ENCODE measurements at regions not wholly inside any gene's neighbourhood (a gene's known extent, or its start where the extent isn't known, plus 50 kb on each side); places are given as distances from the start of the nearest gene placed in this dataset.
A peak's percentile ranks its signal among the peaks of the same experiment; 100 is the strongest.
"Not testable (repeated sequence)": the region's sequence is repeated elsewhere in the genome, so short reads cannot be mapped to it uniquely, and the experiment has no call there.

DNA sequence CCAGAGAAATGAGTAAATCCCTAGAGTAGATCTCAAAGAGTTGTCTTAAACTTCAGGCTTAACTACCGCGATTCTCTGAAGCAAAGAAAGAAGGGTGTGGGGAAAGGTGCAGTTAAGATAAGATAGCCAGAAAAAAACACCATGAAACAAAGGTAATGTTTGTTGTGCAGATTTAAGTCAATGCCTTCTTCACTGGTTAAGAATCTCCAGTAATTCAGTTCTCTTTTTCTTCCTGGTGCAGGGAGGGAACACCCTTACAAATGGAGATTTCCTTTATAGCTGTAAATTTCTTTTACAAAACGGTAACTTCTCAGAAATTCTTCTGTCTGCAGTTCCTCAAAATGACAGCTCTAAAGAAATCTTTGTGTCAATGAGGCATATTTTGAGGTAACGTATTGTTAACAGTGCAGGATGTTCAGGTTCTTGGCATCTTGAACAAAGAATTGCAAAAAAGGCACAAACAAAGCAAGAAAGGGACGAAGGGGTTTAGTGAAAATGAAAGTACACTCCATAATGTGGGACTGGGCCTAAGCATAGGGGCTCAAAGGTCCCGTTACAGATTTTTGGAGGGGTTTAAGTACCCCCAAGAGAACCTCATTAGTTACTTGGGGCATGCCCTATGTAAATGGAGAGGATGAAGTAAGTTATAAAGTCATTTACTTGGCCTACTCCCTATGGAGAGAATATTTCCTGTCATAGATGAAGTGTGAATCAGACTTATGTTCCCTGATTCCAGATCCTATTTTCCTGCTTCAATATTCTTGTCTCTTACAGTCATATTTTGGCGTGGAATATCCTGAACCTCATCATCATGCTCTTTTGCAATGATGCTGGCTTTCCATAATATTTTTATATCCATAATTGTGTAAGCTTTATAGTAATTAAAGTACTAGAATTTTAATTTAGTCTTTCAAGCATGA is 492.0 kb downstream of the PCDH11X start:
- no peak overlapping the region for H3K18ac ChIP-seq (ENCODE audit: insufficient read length, low read depth, low read length)
- no CpG with 5 or more reads among the region's 7 CpGs for WGBS (ENCODE audit: extremely low coverage, insufficient read length, low lambda C conversion rate)
- H3K79me1 ChIP-seq (ENCODE audit: insufficient read depth, low read depth, low read length, poor library complexity, severe bottlenecking), result no peaks in the 10 kb centered on the region
- H3K14ac ChIP-seq (ENCODE audit: insufficient read depth, low read length), result no peak overlapping the region
- H3K27me3 ChIP-seq (ENCODE audit: insufficient read depth, low read length), result no peaks in the 10 kb centered on the region
- no peak overlapping the region for H4K91ac ChIP-seq (ENCODE audit: insufficient read length, low read depth, low read length)
- Mint-ChIP-seq H3K27me3 (ENCODE audit: low read depth) (no peaks in the 10 kb centered on the region; the same call in 1 of the 2 replicates), H3K36me3 (ENCODE audit: insufficient read depth in 1 of 3, low read depth in 3 of 3) (peaks cover 10 to 27% (median 24%) of the 10 kb centered on the region in 3 experiments), H3K4me1 (peaks cover 50 to 56% of the 10 kb centered on the region in 2 experiments), H3K9me3 (peaks cover 7 to 18% of the 10 kb centered on the region in 2 experiments; a peak in 4 of 5 replicates), H3K4me3 (peak overlapping the region; percentile 16 to 17; a peak in 3 of 5 replicates), H3K27ac (peak overlapping the region; percentile 98 to 99 (median 99))
- no peak overlapping the region for H4K5ac ChIP-seq (ENCODE audit: insufficient read length, low read depth, low read length)
- no peak overlapping the region for H3K23ac ChIP-seq (ENCODE audit: insufficient read length, low read depth, low read length)
- no peak overlapping the region for H2BK12ac ChIP-seq (ENCODE audit: insufficient read length, low read depth, low read length)
- H2BK5ac ChIP-seq (ENCODE audit: insufficient read length, low read length), result peak overlapping the region; percentile 49
- no peaks in the 10 kb centered on the region for H4K20me1 ChIP-seq (ENCODE audit: control insufficient read depth, insufficient read depth, insufficient read length)
- H2BK20ac ChIP-seq (ENCODE audit: low read depth, low read length, poor library complexity, severe bottlenecking), result no peak overlapping the region
- H3K79me2 ChIP-seq (ENCODE audit: insufficient read depth, low read length), result no peaks in the 10 kb centered on the region
- peak overlapping the region; percentile 96 for H3K27ac ChIP-seq (ENCODE audit: insufficient read length, low read depth, low read length)
- H3K4me1 ChIP-seq (ENCODE audit: insufficient read depth, low read length), result peaks cover 3% of the 10 kb centered on the region; the same call in 1 of the 2 replicates
- H2AFZ ChIP-seq (ENCODE audit: low read length), result no peak overlapping the region
- no peak for DNase-seq
- TF ChIP-seq, protein P1, sequence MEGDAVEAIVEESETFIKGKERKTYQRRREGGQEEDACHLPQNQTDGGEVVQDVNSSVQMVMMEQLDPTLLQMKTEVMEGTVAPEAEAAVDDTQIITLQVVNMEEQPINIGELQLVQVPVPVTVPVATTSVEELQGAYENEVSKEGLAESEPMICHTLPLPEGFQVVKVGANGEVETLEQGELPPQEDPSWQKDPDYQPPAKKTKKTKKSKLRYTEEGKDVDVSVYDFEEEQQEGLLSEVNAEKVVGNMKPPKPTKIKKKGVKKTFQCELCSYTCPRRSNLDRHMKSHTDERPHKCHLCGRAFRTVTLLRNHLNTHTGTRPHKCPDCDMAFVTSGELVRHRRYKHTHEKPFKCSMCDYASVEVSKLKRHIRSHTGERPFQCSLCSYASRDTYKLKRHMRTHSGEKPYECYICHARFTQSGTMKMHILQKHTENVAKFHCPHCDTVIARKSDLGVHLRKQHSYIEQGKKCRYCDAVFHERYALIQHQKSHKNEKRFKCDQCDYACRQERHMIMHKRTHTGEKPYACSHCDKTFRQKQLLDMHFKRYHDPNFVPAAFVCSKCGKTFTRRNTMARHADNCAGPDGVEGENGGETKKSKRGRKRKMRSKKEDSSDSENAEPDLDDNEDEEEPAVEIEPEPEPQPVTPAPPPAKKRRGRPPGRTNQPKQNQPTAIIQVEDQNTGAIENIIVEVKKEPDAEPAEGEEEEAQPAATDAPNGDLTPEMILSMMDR (conservative IDR thresholded peaks at IDR 0.05), result no peak
- no peak overlapping the region for H3K4ac ChIP-seq (ENCODE audit: low read depth, low read length)
- no peak overlapping the region for H3T11ph ChIP-seq (ENCODE audit: low read length)
- H3K23me2 ChIP-seq (ENCODE audit: insufficient read length, low read depth, low read length, poor library complexity, severe bottlenecking), result no peaks in the 10 kb centered on the region
- H3K9me3 ChIP-seq (ENCODE audit: control insufficient read depth, low read depth, low read length), result no peaks in the 10 kb centered on the region
- H2BK120ac ChIP-seq (ENCODE audit: low read depth, low read length, poor library complexity, severe bottlenecking), result no peak overlapping the region
- H2BK15ac ChIP-seq (ENCODE audit: low read depth, low read length), result no peak overlapping the region
- peak overlapping the region; percentile 36 for H3K4me2 ChIP-seq (ENCODE audit: insufficient read depth, insufficient read length, low read length)
- H2AK5ac ChIP-seq (ENCODE audit: insufficient read length, low read length), result no peak overlapping the region
- no peak overlapping the region for H3K9ac ChIP-seq (ENCODE audit: extremely low read depth, insufficient read length, low read length)
- H4K8ac ChIP-seq (replicated peaks; ENCODE audit: insufficient read length, low read depth, low read length), result no peak overlapping the region
- no peak overlapping the region for H3K56ac ChIP-seq (ENCODE audit: insufficient read length, low read depth, low read length)

DNA sequence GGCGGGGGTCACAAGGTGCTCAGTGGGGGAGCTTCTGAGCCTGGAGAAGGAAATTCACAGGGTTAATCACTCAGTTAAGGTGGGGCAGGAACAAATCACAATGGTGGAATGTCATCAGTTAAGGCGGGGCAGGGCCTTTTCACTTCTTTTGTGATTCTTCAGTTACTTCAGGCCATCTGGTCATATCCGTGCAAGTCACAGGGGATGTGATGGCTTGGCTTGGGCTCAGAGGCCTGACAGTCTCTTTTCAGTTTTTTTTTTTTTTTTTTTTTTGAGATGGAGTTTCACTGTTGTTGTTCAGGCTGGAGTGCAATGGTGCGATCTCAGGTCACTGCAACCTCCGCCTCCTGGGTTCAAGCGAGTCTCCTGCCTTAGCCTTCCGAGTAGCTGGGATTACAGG is 499.4 kb downstream of the PCDH11X start:
- not testable (repeated sequence) for H3K23me2 ChIP-seq (ENCODE audit: insufficient read length, low read depth, low read length, poor library complexity, severe bottlenecking); H3K4me2 ChIP-seq (ENCODE audit: insufficient read depth, insufficient read length, low read length); H3K14ac ChIP-seq (ENCODE audit: insufficient read depth, low read length); H3K23ac ChIP-seq (ENCODE audit: insufficient read length, low read depth, low read length); DNase-seq; H3K4me1 ChIP-seq (ENCODE audit: insufficient read depth, low read length); H3K4ac ChIP-seq (ENCODE audit: low read depth, low read length); H4K8ac ChIP-seq (replicated peaks; ENCODE audit: insufficient read length, low read depth, low read length); H2BK120ac ChIP-seq (ENCODE audit: low read depth, low read length, poor library complexity, severe bottlenecking); H4K20me1 ChIP-seq (ENCODE audit: control insufficient read depth, insufficient read depth, insufficient read length); H3K27me3 ChIP-seq (ENCODE audit: insufficient read depth, low read length); H2BK12ac ChIP-seq (ENCODE audit: insufficient read length, low read depth, low read length); H2BK15ac ChIP-seq (ENCODE audit: low read depth, low read length); H2BK5ac ChIP-seq (ENCODE audit: insufficient read length, low read length); H3T11ph ChIP-seq (ENCODE audit: low read length); H4K91ac ChIP-seq (ENCODE audit: insufficient read length, low read depth, low read length); H3K56ac ChIP-seq (ENCODE audit: insufficient read length, low read depth, low read length); H3K4me3 Mint-ChIP-seq; H3K79me2 ChIP-seq (ENCODE audit: insufficient read depth, low read length); H3K27me3 Mint-ChIP-seq (ENCODE audit: low read depth); H3K18ac ChIP-seq (ENCODE audit: insufficient read length, low read depth, low read length); H2AFZ ChIP-seq (ENCODE audit: low read length); H3K27ac ChIP-seq (ENCODE audit: insufficient read length, low read depth, low read length); H4K5ac ChIP-seq (ENCODE audit: insufficient read length, low read depth, low read length); H2AK5ac ChIP-seq (ENCODE audit: insufficient read length, low read length); H3K9me3 ChIP-seq (ENCODE audit: control insufficient read depth, low read depth, low read length); H3K79me1 ChIP-seq (ENCODE audit: insufficient read depth, low read depth, low read length, poor library complexity, severe bottlenecking); H3K9ac ChIP-seq (ENCODE audit: extremely low read depth, insufficient read length, low read length); H2BK20ac ChIP-seq (ENCODE audit: low read depth, low read length, poor library complexity, severe bottlenecking)
- Mint-ChIP-seq H3K9me3 (peaks cover 38 to 52% of the 10 kb centered on the region in 2 experiments), H3K4me1 (peaks cover 9 to 11% of the 10 kb centered on the region in 2 experiments), H3K27ac (peak overlapping the region in 1 of 3 experiments; percentile 27; a peak in 1 of 7 replicates), H3K36me3 (ENCODE audit: insufficient read depth in 1 of 3, low read depth in 3 of 3) (peaks cover 36 to 46% (median 44%) of the 10 kb centered on the region in 3 experiments)
- no CpG with 5 or more reads among the region's 7 CpGs for WGBS (ENCODE audit: extremely low coverage, insufficient read length, low lambda C conversion rate)

Measured in H9 (cell line).